ENCODE measurements at regions not wholly inside any gene's neighbourhood (a gene's known extent, or its start where the extent isn't known, plus 50 kb on each side); places are given as distances from the start of the nearest gene placed in this dataset.

GRCh38 chr2:107412209-107412904, 414.3 kb upstream of the RGPD4 start:
- no peak for TF ChIP-seq CTCF (IDR thresholded peaks at IDR 0.05; ENCODE audit: insufficient read depth, low read depth, low read length)
- Histone ChIP-seq H3K36me3 (ENCODE audit: control insufficient read depth, insufficient read depth, low read length) (no peaks in the 10 kb centered on the region), H3K27me3 (ENCODE audit: control insufficient read depth, insufficient read depth, low read length) (no peaks in the 10 kb centered on the region), H3K4me3 (ENCODE audit: low read depth, low read length) (no peak overlapping the region)
- ChIA-PET POLR2A (no interaction called here), CTCF (no interaction called here)
- no peak for DNase-seq (ENCODE audit: low read depth)

- CTCF ChIA-PET: no interaction called here
- POLR2A ChIA-PET: no interaction called here
- Histone ChIP-seq H3K36me3 (ENCODE audit: control insufficient read depth, insufficient read depth, low read length) (no peaks in the 10 kb centered on the region), H3K4me3 (ENCODE audit: low read depth, low read length) (no peak overlapping the region), H3K27me3 (ENCODE audit: control insufficient read depth, insufficient read depth, low read length) (no peaks in the 10 kb centered on the region)
- DNase-seq (ENCODE audit: low read depth): no peak
- TF ChIP-seq CTCF (IDR thresholded peaks at IDR 0.05; ENCODE audit: insufficient read depth, low read depth, low read length): no peak
Observed at GRCh38 chr2:107412981-107413380, 413.7 kb upstream of the RGPD4 start.

GRCh38 chr2:107414376-107414775, 412.3 kb upstream of the RGPD4 start:
- no peaks in the 10 kb centered on the region for H3K27me3 ChIP-seq (ENCODE audit: control insufficient read depth, insufficient read depth, low read length)
- no peak for DNase-seq (ENCODE audit: low read depth)
- H3K4me3 ChIP-seq (ENCODE audit: low read depth, low read length): no peak overlapping the region
- ChIA-PET POLR2A (no interaction called here), CTCF (no interaction called here)
- H3K36me3 ChIP-seq (ENCODE audit: control insufficient read depth, insufficient read depth, low read length): no peaks in the 10 kb centered on the region
- no peak for TF ChIP-seq CTCF (IDR thresholded peaks at IDR 0.05; ENCODE audit: insufficient read depth, low read depth, low read length)

GRCh38 chr2:107418708-107419107, 408.0 kb upstream of the RGPD4 start:
- POLR2A ChIA-PET: no interaction called here
- Histone ChIP-seq H3K4me3 (ENCODE audit: low read depth, low read length) (no peak overlapping the region), H3K27me3 (ENCODE audit: control insufficient read depth, insufficient read depth, low read length) (no peaks in the 10 kb centered on the region), H3K36me3 (ENCODE audit: control insufficient read depth, insufficient read depth, low read length) (no peaks in the 10 kb centered on the region)
- CTCF ChIA-PET: no interaction called here
- TF ChIP-seq CTCF (IDR thresholded peaks at IDR 0.05; ENCODE audit: insufficient read depth, low read depth, low read length): no peak
- no peak for DNase-seq (ENCODE audit: low read depth)

- ChIA-PET POLR2A (no interaction called here), CTCF (no interaction called here)
- Histone ChIP-seq H3K4me3 (ENCODE audit: low read depth, low read length) (no peak overlapping the region), H3K36me3 (ENCODE audit: control insufficient read depth, insufficient read depth, low read length) (no peaks in the 10 kb centered on the region), H3K27me3 (ENCODE audit: control insufficient read depth, insufficient read depth, low read length) (no peaks in the 10 kb centered on the region)
- DNase-seq (ENCODE audit: low read depth): no peak
- no peak for TF ChIP-seq CTCF (IDR thresholded peaks at IDR 0.05; ENCODE audit: insufficient read depth, low read depth, low read length)
Observed at GRCh38 chr2:107419191-107419590, 407.5 kb upstream of the RGPD4 start.
